Activated CD8-positive, alpha-beta memory T cell treated with anti-CD3 and anti-CD28 coated beads, Interleukin-2, amount 10 ng/mL, durations not matched to agents 7 days and 5 days (primary cell): ENCODE measurements at regions not wholly inside any gene's neighbourhood (a gene's known extent, or its start where the extent isn't known, plus 50 kb on each side); places are given as distances from the start of the nearest gene placed in this dataset.

Experiments
- ATAC-seq: fragments of 150-1000 bp; cut with Tn5 transposase; one replicate; pipeline ENCODE4 v1.10.0; 2021; ENCODE audit warnings: moderate library complexity
- CTCF ChIA-PET: fragments of 350-600 bp; sonication (Branson Sonifier 250); formaldehyde crosslinking; loops from one replicate; lab custom pipeline; 2021; ENCODE audit warnings: antibody characterized with exemption; lab: Charles Lee
- DNase-seq: peaks from one replicate; pipeline ENCODE4 v3.0.0-alpha.2; 2020
- H3K27ac Mint-ChIP-seq: one replicate; pipeline ENCODE4 v1.8.0; 2021; ENCODE audit warnings: mild to moderate bottlenecking, mixed read lengths
- H3K27me3 Mint-ChIP-seq: one replicate; pipeline ENCODE4 v1.8.0; 2021; ENCODE audit warnings: mixed read lengths
- H3K36me3 Mint-ChIP-seq: one replicate; pipeline ENCODE4 v1.8.0; 2021; ENCODE audit warnings: mild to moderate bottlenecking, mixed read lengths
- H3K4me1 Mint-ChIP-seq: one replicate; pipeline ENCODE4 v1.8.0; 2021; ENCODE audit warnings: mixed read lengths
- H3K4me3 Mint-ChIP-seq: one replicate; pipeline ENCODE4 v1.8.0; 2021; ENCODE audit warnings: mild to moderate bottlenecking, moderate library complexity, mixed read lengths
- H3K9me3 Mint-ChIP-seq: one replicate; pipeline ENCODE4 v1.8.0; 2022; ENCODE audit warnings: low read depth, mixed read lengths

GRCh38 chr4:136768213-136768924, 763.9 kb downstream of the PCDH18 start:
- no peak for ATAC-seq
- Mint-ChIP-seq H3K4me3 (no peak overlapping the region), H3K4me1 (no peaks in the 10 kb centered on the region), H3K27ac (no peak overlapping the region), H3K9me3 (peaks cover 2% of the 10 kb centered on the region), H3K27me3 (no peaks in the 10 kb centered on the region), H3K36me3 (no peaks in the 10 kb centered on the region)
- no peak for DNase-seq
- CTCF ChIA-PET, result no interaction called here

- CTCF ChIA-PET, result no interaction called here
- ATAC-seq (no peak), DNase-seq (no peak)
- no peak overlapping the region for H3K27ac Mint-ChIP-seq
- no peaks in the 10 kb centered on the region for H3K4me1 Mint-ChIP-seq
- no peak overlapping the region for H3K4me3 Mint-ChIP-seq
- H3K27me3 Mint-ChIP-seq, result no peaks in the 10 kb centered on the region
- H3K9me3 Mint-ChIP-seq, result peaks cover 5% of the 10 kb centered on the region
- H3K36me3 Mint-ChIP-seq, result no peaks in the 10 kb centered on the region
Measured at GRCh38 chr4:136763919-136764318, 768.4 kb downstream of the PCDH18 start.

DNA sequence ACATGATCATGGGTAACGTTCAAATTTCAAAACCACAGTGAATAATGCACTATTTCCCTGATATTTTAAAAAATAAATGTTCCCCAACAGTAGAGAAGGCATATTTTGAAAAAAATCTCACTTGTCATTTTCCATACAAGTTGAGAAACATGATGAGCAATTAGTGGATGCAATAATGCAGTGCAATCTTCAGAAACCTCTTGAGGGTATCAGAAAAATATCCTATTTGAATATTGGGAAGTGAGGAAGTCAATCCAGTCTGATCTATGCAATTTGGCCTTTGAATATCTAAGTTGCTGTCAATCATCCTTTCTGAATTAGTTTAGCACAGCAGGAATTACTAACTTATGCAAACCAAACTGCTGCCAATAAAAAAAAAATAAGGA, 776.8 kb downstream of the PCDH18 start:
- H3K27ac Mint-ChIP-seq, result no peak overlapping the region
- CTCF ChIA-PET, result no interaction called here
- no peaks in the 10 kb centered on the region for H3K4me1 Mint-ChIP-seq
- DNase-seq (no peak), ATAC-seq (no peak)
- peaks cover 2% of the 10 kb centered on the region for H3K9me3 Mint-ChIP-seq
- H3K36me3 Mint-ChIP-seq, result no peaks in the 10 kb centered on the region
- no peaks in the 10 kb centered on the region for H3K27me3 Mint-ChIP-seq
- no peak overlapping the region for H3K4me3 Mint-ChIP-seq

- no peaks in the 10 kb centered on the region for H3K27me3 Mint-ChIP-seq
- no peak overlapping the region for H3K4me3 Mint-ChIP-seq
- no peak for ATAC-seq
- no peaks in the 10 kb centered on the region for H3K36me3 Mint-ChIP-seq
- H3K9me3 Mint-ChIP-seq, result no peaks in the 10 kb centered on the region
- DNase-seq, result no peak
- no peak overlapping the region for H3K27ac Mint-ChIP-seq
- H3K4me1 Mint-ChIP-seq, result no peaks in the 10 kb centered on the region
- CTCF ChIA-PET, result interaction anchor here (0.5 kb wide), 1 partner anchor 58 kb away, joined by 3 read pairs; no protein-coding TSS in a partner anchor
Measured at GRCh38 chr4:136754810-136755530, 777.3 kb downstream of the PCDH18 start.

DNA sequence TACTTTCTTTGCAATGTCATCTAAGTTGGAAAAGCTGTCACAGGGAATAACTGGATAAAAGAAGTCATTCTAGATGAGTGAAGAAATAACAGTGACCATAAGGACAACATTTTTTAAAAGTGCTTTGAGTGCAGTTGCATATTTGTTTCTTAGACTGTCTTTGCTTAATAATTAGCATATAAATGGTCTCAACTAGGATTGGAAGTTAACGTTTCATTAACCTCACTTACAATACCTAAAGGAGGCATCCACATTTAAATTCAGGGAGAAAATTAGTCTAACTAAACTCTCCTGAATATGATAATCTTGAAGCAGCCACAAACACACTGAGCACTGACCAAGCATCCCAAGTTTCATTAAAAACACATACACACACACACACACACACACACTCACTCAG, 780.7 kb downstream of the PCDH18 start:
- Mint-ChIP-seq H3K4me3 (no peak overlapping the region), H3K36me3 (no peaks in the 10 kb centered on the region), H3K9me3 (no peaks in the 10 kb centered on the region), H3K27me3 (no peaks in the 10 kb centered on the region), H3K27ac (no peak overlapping the region), H3K4me1 (no peaks in the 10 kb centered on the region)
- ATAC-seq, result no peak
- no peak for DNase-seq
- CTCF ChIA-PET, result no interaction called here

DNA sequence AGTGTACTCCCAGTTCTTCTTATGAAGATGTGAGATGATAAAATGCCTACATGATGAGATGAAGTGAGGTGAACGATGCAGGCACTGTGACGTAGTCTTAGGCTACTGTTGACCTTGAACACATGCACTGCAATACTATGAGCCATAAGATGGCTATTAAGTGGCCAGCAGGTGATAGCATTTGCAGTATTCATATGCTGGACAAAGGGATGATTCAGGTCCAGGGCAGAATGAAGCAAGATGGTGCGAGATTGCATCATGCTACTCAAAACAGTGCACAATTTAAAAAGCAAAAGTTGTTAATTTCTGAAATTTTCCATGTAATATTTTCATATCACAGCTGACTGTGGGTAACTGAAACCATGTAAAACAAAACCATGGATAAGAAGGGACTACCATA, 781.4 kb downstream of the PCDH18 start:
- Mint-ChIP-seq H3K9me3 (no peaks in the 10 kb centered on the region), H3K27ac (no peak overlapping the region)
- no peak for DNase-seq

GRCh38 chr4:136749989-136750388, 782.3 kb downstream of the PCDH18 start:
- no peaks in the 10 kb centered on the region for H3K4me1 Mint-ChIP-seq
- H3K36me3 Mint-ChIP-seq, result no peaks in the 10 kb centered on the region
- no peaks in the 10 kb centered on the region for H3K27me3 Mint-ChIP-seq
- no peak overlapping the region for H3K4me3 Mint-ChIP-seq
- CTCF ChIA-PET, result no interaction called here
- no peak for DNase-seq
- no peak for ATAC-seq
- no peaks in the 10 kb centered on the region for H3K9me3 Mint-ChIP-seq
- no peak overlapping the region for H3K27ac Mint-ChIP-seq

More for the DNA sequence above, 781.4 kb downstream of the PCDH18 start:
- CTCF ChIA-PET, result no interaction called here
- no peaks in the 10 kb centered on the region for H3K4me1 Mint-ChIP-seq
- no peak overlapping the region for H3K4me3 Mint-ChIP-seq
- H3K27me3 Mint-ChIP-seq, result no peaks in the 10 kb centered on the region
- H3K36me3 Mint-ChIP-seq, result no peaks in the 10 kb centered on the region
- no peak for ATAC-seq

DNA sequence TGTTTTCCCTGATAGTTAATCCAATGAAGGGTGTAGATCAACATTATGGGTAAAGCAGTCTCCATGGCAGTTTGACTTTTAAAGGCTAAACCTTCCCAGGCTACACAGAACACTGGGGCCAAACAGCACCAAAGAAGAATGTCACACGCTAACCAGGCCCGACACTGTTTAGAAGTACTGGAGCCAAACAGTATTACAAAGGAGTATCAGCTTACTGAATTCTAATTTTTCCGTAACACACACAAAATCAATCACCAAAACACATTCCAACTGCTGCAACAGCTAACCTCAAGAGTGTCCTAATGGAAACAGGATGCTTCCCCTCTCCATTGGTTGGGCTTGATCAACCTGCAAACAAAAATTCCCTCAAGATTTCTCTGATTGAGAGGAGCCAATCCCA, 783.5 kb downstream of the PCDH18 start:
- H3K27ac Mint-ChIP-seq, result no peak overlapping the region
- H3K4me1 Mint-ChIP-seq, result no peaks in the 10 kb centered on the region
- H3K36me3 Mint-ChIP-seq, result no peaks in the 10 kb centered on the region
- no peaks in the 10 kb centered on the region for H3K27me3 Mint-ChIP-seq
- H3K4me3 Mint-ChIP-seq, result no peak overlapping the region
- CTCF ChIA-PET, result no interaction called here
- H3K9me3 Mint-ChIP-seq, result no peaks in the 10 kb centered on the region
- no peak for DNase-seq
- ATAC-seq, result no peak

- ATAC-seq, result no peak
- DNase-seq, result no peak
- Mint-ChIP-seq H3K27ac (no peak overlapping the region), H3K9me3 (peaks cover 4% of the 10 kb centered on the region), H3K36me3 (no peaks in the 10 kb centered on the region), H3K4me1 (no peaks in the 10 kb centered on the region), H3K27me3 (no peaks in the 10 kb centered on the region), H3K4me3 (no peak overlapping the region)
- CTCF ChIA-PET, result no interaction called here
Measured at GRCh38 chr4:136748165-136748564, 784.1 kb downstream of the PCDH18 start.

DNA sequence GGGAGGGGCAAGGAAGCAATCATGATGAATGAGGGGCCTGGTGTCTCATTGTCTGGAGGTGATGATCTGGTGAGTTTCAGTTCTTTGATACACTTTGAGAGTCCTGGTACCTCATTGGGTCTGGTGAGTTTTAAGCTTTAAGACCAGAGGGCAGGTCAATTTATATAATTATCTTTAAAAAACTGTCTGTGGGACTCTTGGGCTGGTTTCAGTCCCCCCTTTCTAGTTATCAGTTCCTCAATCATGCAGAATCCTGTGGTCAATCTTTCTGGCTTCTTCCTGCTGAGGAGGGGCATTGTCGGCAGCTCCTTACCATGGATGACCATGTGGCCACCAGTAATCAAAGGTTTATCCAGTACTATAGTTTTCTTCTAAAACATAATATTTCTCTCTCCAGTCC, 789.1 kb downstream of the PCDH18 start:
- CTCF ChIA-PET, result no interaction called here
- DNase-seq (no peak), ATAC-seq (no peak)
- Mint-ChIP-seq H3K27ac (no peak overlapping the region), H3K27me3 (no peaks in the 10 kb centered on the region), H3K4me1 (no peaks in the 10 kb centered on the region), H3K36me3 (no peaks in the 10 kb centered on the region), H3K9me3 (peaks cover 4% of the 10 kb centered on the region), H3K4me3 (no peak overlapping the region)

GRCh38 chr4:136742333-136742732, 790.0 kb downstream of the PCDH18 start:
- no peaks in the 10 kb centered on the region for H3K4me1 Mint-ChIP-seq
- no peak overlapping the region for H3K27ac Mint-ChIP-seq
- H3K27me3 Mint-ChIP-seq, result no peaks in the 10 kb centered on the region
- DNase-seq, result no peak
- H3K4me3 Mint-ChIP-seq, result no peak overlapping the region
- H3K9me3 Mint-ChIP-seq, result peaks cover 4% of the 10 kb centered on the region
- H3K36me3 Mint-ChIP-seq, result no peaks in the 10 kb centered on the region
- CTCF ChIA-PET, result no interaction called here
- ATAC-seq, result no peak

- ATAC-seq, result no peak
- no peaks in the 10 kb centered on the region for H3K36me3 Mint-ChIP-seq
- H3K4me1 Mint-ChIP-seq, result no peaks in the 10 kb centered on the region
- no peak for DNase-seq
- H3K4me3 Mint-ChIP-seq, result no peak overlapping the region
- H3K9me3 Mint-ChIP-seq, result peaks cover 4% of the 10 kb centered on the region
- H3K27ac Mint-ChIP-seq, result no peak overlapping the region
- no peaks in the 10 kb centered on the region for H3K27me3 Mint-ChIP-seq
- CTCF ChIA-PET, result no interaction called here
Measured at GRCh38 chr4:136741468-136741867, 790.8 kb downstream of the PCDH18 start.

DNA sequence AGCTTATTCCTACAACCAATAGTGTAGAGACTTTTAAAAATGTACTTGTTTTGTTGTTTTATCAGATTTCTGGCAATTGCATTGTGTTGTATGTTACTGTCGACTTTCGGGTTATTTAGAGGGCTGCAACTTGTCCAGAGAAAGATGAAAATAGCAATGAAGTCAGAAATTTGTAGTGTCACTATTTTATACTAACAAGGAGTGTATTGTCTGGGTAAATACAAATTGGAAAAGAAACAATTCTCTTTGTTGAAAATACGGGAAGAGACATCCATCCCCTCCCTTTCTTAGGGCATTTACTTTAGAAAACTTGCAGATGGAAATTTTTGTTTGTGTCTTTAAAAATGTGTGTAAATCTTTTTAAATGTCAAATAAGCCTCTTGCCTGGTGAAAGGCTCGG, 792.0 kb downstream of the PCDH18 start:
- Mint-ChIP-seq H3K9me3 (peaks cover 4% of the 10 kb centered on the region), H3K36me3 (no peaks in the 10 kb centered on the region), H3K27me3 (no peaks in the 10 kb centered on the region), H3K27ac (no peak overlapping the region), H3K4me3 (no peak overlapping the region), H3K4me1 (no peaks in the 10 kb centered on the region)
- no peak for DNase-seq
- CTCF ChIA-PET, result no interaction called here
- no peak for ATAC-seq

GRCh38 chr4:136737066-136737465, 795.2 kb downstream of the PCDH18 start:
- no peaks in the 10 kb centered on the region for H3K36me3 Mint-ChIP-seq
- DNase-seq (no peak), ATAC-seq (no peak)
- no peaks in the 10 kb centered on the region for H3K4me1 Mint-ChIP-seq
- H3K27ac Mint-ChIP-seq, result no peak overlapping the region
- CTCF ChIA-PET, result no interaction called here
- no peaks in the 10 kb centered on the region for H3K27me3 Mint-ChIP-seq
- H3K9me3 Mint-ChIP-seq, result no peaks in the 10 kb centered on the region
- no peak overlapping the region for H3K4me3 Mint-ChIP-seq
